GM19351 (cell line): ENCODE measurements at regions not wholly inside any gene's neighbourhood (a gene's known extent, or its start where the extent isn't known, plus 50 kb on each side); places are given as distances from the start of the nearest gene placed in this dataset.
"Not testable (repeated sequence)": the region's sequence is repeated elsewhere in the genome, so short reads cannot be mapped to it uniquely, and the experiment has no call there.

ENCODE experiments used
- ATAC-seq: cut with Tn5 transposase; IDR thresholded peaks from one replicate; pipeline ENCODE4 v1.9.1; 2021; ENCODE audit warnings: mild to moderate bottlenecking, moderate library complexity; ENCODE audit not compliant: unreplicated experiment

- no peak for ATAC-seq
These were observed 356.0 kb downstream of the ADAM29 start for GRCh38 chr4:175273995-175274753.

GRCh38 chr4:175277816-175278215, 359.7 kb downstream of the ADAM29 start:
- ATAC-seq: no peak

GRCh38 chr4:175280153-175280552, 362.0 kb downstream of the ADAM29 start:
- ATAC-seq: no peak

GRCh38 chr4:175281894-175282293, 363.7 kb downstream of the ADAM29 start:
- ATAC-seq: no peak

- no peak for ATAC-seq
These were observed 364.2 kb downstream of the ADAM29 start for GRCh38 chr4:175282407-175282806.

- ATAC-seq: no peak
These were observed 372.2 kb downstream of the ADAM29 start for GRCh38 chr4:175290401-175290800.

GRCh38 chr4:175297965-175298565, 379.9 kb downstream of the ADAM29 start:
- ATAC-seq: no peak

GRCh38 chr4:175306436-175306835, 388.3 kb downstream of the ADAM29 start:
- ATAC-seq: no peak

GRCh38 chr4:175307326-175307725, 389.2 kb downstream of the ADAM29 start:
- no peak for ATAC-seq

- ATAC-seq: no peak
These were observed 390.1 kb downstream of the ADAM29 start for GRCh38 chr4:175308236-175308635.

GRCh38 chr4:175309041-175309440, 390.9 kb downstream of the ADAM29 start:
- ATAC-seq: no peak

- no peak for ATAC-seq
These were observed 407.1 kb downstream of the ADAM29 start for GRCh38 chr4:175325230-175325629.

- no peak for ATAC-seq
These were observed 408.6 kb downstream of the ADAM29 start for GRCh38 chr4:175326796-175327195.

GRCh38 chr4:175330236-175330635, 412.1 kb downstream of the ADAM29 start:
- ATAC-seq: no peak

- ATAC-seq: no peak
These were observed 412.5 kb downstream of the ADAM29 start for GRCh38 chr4:175330652-175331051.

- no peak for ATAC-seq
These were observed 417.2 kb downstream of the ADAM29 start for GRCh38 chr4:175335331-175335730.

GRCh38 chr4:175336570-175336969, 418.4 kb downstream of the ADAM29 start:
- not testable (repeated sequence) for ATAC-seq

GRCh38 chr4:175339100-175339707, 421.0 kb downstream of the ADAM29 start:
- no peak for ATAC-seq

- ATAC-seq: no peak
These were observed 423.1 kb downstream of the ADAM29 start for GRCh38 chr4:175341203-175341755.

- no peak for ATAC-seq
These were observed 428.2 kb downstream of the ADAM29 start for GRCh38 chr4:175346376-175346775.

- no peak for ATAC-seq
These were observed 432.1 kb downstream of the ADAM29 start for GRCh38 chr4:175350246-175350645.

- ATAC-seq: no peak
These were observed 433.3 kb downstream of the ADAM29 start for GRCh38 chr4:175351473-175351872.
